Stimulated activated CD4-positive, alpha-beta T cell treated with anti-CD3 and anti-CD28 coated beads, Interleukin-4, amount 100 ng/mL, for 4 hours (primary cell): ENCODE measurements at regions not wholly inside any gene's neighbourhood (a gene's known extent, or its start where the extent isn't known, plus 50 kb on each side); places are given as distances from the start of the nearest gene placed in this dataset.
"Not testable (repeated sequence)": the region's sequence is repeated elsewhere in the genome, so short reads cannot be mapped to it uniquely, and the experiment has no call there.

Source experiments
- DNase-seq, 2 experiments: peaks; one replicate each; pipeline ENCODE4 v3.0.0-alpha.2; 2020

DNA sequence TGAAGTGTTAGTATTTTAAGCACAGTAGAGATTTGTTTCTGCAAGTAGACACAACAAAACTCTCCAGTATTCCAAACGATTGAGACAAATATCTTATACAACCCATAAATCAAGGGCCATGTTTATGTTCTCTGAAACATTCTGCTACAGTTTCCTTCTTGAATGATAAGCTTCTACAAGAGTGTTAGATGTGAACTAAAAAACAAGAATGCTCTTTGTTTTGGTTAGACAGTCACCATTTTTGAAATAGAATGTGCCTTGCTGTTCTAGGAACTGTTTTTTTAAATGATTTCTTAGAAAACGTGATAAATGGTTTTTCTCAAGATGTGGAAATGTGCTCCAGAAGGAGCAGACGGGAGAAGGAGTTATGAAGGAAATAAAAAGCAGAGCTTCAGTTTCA lies 1656.3 kb upstream of the FLRT2 start:
- no peak for DNase-seq

DNA sequence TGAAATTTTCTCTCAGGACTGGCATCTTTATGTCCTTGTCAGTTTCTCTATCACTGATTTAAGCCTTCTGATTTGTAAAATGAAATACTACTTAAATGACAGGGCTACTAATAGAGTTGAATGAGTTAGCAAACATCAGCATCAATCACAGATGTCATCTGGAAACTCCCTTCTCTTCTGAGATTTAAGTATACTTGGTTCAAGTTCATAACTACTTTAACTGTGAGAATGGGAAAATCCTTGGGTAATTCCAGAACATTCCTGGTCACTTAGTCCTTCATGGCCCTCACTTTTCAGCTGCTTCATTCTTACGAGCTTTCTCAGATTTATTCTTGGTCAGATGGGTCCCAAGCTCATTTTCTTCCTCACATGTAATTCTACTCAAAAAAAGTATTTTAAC lies 1655.3 kb upstream of the FLRT2 start:
- DNase-seq = no peak

DNA sequence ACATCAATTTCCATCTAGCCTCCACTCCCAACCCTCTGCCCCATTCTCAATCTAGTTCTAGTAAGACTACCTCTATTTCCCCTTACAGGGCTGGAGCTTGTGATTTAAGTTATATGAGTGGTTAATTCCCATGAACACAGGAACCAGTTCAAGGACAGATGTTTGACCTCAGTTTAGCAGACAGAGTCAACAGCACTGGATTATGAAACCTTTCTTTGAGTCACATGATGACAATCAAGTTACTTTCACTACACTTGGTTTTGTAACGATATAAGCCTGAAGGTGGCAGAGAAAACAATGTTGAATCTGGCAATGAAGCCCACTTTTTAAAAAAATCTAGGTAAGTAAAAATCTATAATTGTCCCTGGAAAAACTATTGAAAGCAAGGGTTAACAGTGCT lies 1646.2 kb upstream of the FLRT2 start:
- no peak for DNase-seq

DNA sequence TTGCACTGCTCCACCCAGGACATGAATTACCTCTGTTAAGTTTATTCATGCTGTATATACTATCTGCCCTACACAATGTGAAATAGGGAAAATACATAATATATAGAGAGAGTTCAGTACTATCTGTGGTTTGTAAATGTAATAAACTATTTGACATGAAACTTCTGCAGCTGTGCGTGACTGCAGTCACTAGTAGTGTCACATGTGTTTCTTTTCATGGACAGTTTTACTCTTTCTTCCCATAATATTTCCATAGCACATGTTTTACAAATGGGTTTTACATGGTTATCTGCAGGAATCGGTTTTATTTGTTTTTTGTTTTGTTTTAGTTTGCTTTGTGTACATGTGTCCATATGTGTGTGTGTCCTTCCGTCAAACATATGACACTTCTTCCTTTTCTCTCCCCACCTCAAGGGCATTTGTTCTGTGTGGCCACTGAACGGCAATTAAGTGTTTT lies 1644.1 kb upstream of the FLRT2 start:
- no peak for DNase-seq

DNA sequence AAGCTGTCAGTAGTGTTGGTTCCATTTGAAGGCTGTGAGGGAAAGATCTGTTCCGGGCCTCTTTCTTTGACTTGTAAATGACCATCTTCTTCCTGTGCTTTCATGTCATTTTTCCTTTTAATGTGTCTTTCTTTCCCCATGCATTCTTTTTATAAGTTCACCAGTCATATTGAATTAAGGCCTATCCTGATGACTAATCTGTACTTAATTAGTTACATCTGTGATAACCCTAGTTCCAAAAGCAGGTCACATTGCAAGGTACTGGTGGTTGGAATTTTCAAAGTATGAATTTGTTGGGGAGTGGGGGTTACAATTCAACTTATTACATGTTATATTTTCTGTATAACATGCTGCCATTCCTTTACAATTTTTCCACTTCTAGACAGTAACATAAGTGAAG lies 1642.1 kb upstream of the FLRT2 start:
- DNase-seq = no peak

DNA sequence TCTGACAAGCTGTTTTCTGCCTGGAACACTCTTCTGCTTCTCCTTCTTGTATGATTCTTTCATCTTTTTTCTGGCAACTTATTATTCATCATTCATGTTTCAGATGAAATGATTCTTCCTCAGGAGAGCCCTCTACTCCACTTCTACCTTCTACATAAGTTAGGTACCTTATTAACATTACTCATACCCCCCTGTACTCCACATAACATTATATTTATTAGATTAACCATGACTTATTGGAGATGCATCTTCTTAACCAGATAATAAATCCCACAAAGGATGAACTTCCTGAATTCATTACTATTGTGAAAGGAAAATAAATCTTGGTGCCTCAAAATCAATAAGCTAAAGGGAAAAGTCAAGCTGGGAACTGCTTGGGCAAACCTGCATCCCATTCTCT lies 1636.5 kb upstream of the FLRT2 start:
- DNase-seq = no peak

DNA sequence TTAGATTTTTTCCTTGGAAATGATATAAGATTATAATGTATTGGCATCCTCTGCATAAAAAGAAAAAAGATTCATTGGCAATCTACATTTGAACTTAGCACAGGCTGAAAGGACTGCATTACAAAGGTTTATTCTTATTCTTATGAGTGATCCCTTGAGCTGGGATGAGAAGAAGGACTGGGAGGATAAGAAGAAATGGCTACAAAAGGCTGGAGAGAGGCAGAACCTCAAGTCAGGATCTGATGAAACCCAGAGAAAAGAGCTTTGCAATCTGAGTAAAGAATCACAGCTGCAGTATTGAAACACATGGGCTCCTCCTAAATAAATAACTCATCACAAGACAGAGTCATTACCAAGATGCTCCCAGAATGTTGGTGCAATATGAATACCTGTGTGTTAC lies 1635.4 kb upstream of the FLRT2 start:
- no peak for DNase-seq

DNA sequence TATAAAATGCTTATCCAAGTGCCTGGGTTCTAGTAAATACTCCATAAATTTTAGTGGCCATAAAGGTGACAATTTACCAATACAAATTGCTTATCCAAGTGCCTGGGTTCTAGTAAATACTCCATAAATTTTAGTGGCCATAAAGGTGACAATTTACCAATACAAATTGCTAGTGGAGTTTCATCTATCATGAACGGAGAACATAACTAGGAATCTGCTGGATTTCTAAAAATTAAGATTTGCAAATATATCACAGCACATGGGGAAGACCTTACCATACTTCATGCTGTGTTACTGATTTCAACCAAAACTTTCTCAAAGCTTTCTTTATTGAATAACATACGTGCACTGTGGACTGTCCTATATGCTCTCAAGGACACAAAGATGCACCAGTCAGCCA lies 1631.4 kb upstream of the FLRT2 start:
- DNase-seq = not testable (repeated sequence)

DNA sequence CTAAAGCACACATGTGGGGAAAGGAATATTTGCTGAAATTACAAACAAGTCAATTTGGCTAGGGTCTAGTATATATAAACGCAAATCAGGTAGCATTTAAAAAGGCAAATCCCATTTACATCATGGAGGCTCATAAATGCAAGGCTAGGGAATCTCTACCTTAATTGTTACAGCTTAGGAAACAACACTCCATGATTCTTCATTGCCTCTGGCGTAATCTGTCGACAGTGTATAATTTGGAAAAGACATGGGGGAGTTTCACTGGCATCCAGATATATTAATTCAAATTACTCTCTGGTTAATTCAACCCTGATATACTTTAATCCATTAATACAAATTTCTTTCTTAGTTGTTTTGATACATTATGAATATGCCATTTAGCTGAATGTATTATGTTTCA lies 1630.2 kb upstream of the FLRT2 start:
- DNase-seq = no peak

DNA sequence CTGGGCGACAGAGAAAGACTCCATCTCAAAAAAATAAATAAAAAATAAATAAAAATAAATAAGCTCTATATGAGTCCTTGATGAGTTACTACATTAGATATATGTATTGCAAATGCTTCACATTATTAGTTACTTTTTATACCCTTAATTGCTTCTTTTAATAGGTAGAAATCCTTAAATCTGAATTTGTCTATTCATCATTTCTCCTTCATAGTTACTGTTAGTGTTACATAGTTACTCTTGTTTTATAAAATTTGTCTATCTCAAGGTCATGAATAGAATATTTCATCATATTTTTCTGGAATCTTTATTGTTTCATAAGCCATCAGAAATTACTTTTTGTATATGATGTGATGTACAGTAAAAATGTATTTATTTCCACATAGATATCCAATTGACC lies 1624.8 kb upstream of the FLRT2 start:
- no peak for DNase-seq

DNA sequence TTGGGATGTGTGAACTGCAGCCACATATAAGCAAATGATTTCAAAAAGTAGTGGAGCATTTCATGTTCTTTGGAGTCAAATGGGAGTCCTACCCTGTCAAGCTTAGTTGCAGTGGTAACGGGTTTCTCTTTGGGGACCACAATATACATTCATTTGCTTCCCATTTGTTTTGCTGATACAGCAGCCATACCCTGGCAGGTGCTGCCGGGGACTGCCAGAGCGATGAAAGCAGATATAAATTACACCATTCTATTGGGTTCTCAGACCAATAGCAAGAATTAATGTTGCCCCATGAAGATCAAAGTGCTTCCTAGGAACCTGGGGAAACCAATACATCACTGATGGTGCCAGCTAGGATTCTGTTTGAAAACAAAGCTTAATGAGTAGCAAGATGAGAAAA lies 1621.5 kb upstream of the FLRT2 start:
- DNase-seq = no peak

DNA sequence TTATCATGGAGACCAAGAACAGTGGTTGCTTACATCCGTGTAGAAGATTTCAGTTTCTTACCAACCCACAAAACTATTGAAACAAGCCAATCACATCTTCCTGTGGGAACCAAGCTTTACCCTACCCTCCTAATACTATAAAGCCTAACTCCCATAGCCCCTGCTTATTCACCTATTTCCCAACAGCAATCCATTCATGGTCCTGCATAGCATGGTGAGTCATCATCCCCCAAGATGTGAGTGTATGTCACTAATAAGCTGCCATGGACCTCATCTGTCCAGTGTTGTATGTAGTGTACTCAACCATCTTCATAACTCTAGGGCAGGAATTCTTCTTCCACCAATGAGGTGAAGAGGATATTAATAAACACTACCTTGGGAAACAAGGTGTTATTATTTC lies 1620.4 kb upstream of the FLRT2 start:
- no peak for DNase-seq

DNA sequence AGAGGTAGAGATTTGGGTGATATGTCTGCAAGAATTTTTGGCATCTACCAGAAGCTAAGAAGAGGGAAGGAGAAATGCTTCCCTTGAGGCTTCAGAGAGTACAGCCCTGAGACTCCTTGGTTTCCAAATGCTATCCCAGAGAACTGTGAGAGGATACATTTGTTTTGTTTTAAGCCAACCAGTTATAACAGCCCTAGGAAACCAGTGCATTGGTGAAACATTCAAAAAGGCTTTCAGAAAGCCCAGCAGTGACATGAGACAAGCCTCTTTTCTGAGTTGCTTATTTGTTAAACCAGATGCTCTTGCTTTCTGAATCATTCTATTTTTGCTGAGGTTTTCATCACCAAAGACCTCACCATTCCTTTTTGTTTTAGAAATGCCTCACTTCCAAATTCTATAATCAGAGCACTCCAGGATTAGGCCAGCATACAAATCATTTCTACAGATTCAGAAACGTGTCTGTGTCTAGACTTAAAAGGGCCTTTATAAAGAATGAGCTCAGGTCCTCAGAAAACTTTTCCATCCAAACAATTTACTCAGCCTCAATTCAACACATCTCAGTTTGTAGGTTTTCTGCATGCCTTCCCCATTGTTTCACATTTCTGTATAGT lies 1617.8 kb upstream of the FLRT2 start:
- DNase-seq = no peak

DNA sequence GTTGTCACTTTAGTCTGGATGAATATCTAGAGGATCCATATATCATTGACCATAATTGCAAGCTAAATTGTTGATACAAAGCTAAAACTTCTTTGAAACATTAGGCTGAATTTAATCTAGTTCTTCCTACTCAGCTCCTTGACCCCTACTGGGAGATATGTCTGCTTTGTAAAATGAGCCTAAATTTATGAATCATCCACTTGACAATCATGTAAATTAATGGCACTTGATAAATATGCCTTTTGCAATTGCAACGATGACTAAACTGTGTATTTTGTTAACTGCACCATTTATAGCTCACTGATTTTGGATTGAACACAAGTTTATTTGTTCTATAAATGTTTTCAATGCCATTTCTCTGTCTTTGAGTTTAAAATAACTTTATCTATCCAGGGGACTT lies 1616.5 kb upstream of the FLRT2 start:
- DNase-seq = no peak

DNA sequence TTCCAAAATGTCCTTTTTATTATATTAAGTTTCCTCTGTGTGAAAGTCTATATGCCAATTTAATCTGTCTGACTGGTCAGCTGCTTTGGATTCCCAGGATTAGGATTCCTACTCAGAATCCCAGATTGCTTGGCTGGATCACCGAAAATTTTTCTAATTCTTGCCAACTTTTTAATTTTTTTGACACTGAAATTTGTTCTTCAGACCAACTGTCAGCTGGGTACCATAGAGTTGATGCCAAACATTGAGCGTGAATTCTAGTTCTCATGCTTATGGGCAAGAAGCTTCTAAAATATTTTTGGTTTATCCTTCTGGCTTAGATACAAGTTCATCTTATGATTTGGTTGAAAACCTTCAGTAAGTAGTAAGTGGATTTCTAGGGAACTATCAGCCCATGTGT lies 1611.4 kb upstream of the FLRT2 start:
- DNase-seq = no peak

DNA sequence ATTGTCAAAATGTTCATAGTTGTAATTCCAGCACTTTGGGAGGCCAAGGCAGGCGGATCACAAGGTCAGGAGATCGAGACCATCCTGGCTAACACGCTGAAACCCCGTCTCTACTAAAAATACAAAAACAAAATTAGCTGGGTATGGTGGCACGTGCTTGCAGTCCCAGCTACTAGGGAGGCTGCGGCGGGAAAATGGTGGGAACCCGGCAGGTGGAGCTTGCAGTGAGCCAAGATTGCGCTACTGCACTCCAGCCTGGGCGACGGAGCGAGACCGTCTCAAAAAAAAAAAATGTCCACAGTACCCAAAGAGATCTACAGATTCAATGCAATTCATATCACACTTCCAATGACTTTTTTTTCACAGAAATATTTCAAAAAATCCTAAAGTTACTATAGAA lies 1610.3 kb upstream of the FLRT2 start:
- DNase-seq = not testable (repeated sequence)

DNA sequence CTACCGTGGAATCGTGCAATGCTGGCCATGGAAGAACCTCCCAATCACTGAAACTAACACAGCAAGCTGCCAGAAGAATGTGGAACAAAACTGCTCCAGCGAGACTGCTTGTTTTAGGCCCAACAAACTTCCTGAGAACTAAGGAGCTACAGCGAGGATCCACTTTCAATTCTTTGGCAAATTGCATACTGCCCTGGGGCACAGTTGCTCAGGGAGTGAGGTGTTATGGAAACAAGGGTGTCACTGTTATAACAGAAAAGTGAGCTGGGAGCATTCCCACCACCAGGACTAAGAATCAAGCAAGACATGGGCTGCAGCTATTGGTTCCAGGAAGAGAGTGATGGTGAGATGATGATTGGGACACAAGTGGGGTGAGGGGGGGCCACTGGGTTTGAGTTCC lies 1606.1 kb upstream of the FLRT2 start:
- no peak for DNase-seq

DNA sequence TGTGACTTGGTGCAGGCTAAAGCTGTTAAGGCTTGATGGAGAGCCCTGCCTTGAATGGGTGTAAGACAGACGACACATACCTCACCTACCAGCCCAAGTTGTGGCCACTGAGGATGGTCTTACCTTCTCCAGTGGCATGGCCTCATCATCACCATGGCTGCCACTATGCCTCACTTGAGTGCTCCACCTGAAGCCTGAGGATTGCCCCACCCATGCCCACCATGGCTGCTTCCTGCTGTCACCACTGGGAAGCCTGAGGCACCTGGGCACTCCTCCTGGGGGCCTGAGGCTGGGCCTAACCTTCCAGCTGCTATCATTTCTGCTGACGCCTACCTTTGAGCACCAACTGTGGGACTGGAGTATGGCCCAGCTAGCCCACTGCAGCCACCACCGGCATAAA lies 1605.7 kb upstream of the FLRT2 start:
- DNase-seq = no peak

DNA sequence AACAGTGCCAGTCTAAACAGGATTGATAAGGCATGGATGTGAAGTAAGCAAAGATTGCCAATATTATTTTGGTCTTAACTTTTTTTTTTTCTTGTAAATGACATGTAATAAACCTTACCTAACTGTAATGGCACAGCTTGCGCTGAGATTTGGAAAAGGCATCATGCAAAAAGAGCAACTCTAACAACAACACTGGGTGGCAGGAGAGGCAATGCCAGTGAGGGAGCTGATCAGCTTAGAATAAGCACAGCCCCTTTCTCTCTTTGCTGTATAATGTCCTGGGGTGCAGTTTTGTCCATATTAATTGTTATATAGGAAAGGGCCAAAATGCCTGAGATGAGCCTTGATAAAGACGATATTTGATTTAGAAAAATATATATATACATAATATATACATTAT lies 1589.7 kb upstream of the FLRT2 start:
- no peak for DNase-seq

DNA sequence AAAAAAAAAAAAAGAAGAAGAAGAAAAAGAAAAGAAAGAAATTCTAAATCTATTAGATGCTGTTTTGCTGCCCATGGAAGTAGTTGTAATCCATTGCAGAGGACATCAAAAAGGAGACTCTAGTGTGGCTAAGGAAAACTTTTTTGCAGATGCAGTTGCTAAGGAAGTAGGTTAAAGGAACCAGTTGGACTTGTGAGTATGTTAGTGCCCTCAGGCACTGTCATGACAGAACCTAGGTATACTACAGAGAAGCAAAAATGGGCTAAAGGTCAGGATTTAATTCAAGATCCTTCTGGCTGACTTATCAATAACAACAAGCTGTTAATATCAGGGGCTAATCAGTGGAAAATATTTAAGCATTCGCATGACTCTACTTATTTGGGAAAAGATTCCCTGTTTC lies 1571.6 kb upstream of the FLRT2 start:
- no peak for DNase-seq

DNA sequence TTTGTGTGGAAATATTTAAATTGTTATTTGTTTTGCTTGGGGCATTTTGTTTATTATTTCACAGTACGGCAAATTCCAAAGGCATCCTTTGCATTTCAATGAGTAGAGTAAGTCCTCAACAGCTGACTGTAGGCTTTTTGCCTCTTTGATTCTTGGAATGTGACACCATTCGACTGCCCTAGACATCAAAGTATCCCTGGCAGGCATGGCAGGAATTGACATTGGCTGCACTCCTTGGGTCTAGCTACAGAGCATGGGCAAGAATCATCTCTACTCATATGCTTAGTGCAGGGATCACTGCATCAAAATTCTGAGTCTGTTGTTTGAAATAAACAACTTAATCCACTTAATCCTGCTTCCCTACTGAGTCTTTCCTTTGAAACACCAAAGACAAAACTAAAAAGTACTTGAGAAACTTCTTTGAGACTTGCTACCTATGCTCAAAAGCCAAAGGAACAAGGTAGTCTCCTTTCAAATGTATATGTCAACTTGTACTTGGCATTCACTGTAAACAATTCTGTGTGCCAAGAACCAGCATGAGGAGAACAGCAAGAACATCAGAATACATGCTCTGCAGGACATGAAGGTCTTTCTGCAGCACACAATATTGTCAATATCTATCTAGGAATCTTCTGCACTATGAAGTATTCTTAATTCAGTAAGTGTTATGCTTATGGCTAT lies 1569.0 kb upstream of the FLRT2 start:
- DNase-seq = no peak

DNA sequence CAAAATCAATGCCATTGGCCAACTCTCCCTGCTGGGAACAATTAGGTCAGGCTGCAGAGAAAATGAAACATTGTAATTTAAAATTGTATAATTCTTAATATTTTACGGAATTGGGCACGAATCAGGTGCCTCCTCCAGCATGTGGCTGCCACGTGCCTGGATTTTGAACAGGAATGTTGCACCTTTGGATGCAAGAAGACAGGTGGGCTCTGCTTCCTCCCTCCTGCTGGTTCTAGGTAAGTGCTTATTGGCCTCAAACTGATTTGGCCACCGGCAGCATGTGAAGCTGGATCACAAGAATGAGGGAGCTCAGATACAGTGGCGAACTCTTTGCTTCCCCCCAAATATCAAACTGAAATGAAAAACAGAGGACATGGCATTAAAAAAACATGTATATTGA lies 1559.9 kb upstream of the FLRT2 start:
- DNase-seq = no peak

DNA sequence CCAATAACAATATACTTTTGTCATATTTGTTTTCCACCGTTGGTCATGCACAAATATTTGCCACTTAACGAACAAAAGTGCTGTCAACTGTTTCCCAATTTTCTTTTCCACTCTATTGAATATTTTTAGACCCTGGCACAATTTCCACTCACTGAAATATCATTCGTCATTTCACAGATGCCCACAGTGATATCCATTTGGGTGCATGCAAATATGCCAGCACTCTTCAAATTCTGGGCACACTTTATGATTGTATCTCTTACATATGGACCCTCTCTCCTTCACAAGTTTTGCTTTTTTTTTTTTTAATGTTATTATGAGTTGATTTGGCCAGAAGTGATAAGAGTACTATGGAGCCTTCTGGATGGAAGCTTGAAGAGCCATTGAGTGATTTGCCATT lies 1557.3 kb upstream of the FLRT2 start:
- no peak for DNase-seq

DNA sequence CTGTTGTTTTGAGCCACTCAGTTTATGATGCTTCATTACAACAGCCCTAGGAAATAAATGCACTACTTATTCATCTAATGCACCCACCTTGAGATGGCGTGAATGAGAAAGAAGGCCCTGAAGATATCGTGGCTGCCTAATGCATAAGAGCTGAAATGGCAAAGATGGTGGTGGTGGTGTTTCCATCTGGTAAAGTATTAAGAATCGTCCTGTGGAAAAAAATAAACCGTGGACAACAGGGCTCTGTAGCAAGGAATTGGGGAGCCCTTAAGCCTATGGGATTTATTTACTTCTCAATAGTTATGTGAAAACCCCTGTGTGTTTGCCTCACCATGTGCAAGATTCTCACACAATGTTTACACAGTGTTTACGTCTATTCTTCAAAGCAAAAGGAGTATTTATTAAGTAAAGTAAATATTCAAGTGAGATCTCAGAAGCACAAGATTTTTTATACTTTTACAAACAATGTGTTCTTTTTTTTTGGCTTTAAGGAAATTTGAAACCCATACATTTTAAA lies 1555.2 kb upstream of the FLRT2 start:
- no peak for DNase-seq

DNA sequence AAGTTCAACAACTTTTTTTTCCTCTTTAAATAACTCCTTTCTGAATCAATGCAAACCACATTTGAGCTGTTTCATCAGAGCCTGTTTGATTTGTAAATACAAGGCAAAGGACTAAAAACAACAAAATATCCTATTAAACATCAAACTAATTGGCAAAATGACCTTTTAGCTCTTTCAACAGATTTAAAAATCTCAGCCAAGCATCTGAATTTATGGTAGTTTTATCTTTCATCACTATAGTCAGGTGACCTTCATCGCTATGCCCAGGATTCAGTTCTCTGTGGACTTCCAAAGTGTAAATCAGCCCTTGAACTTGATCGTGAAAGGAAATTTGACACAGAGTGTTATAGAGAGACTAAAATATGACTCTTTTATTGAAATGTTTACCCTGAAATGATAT lies 1554.5 kb upstream of the FLRT2 start:
- DNase-seq = no peak
